SW 1271 (cell line): ENCODE measurements at regions not wholly inside any gene's neighbourhood (a gene's known extent, or its start where the extent isn't known, plus 50 kb on each side); places are given as distances from the start of the nearest gene placed in this dataset.

Source experiments
- DNase-seq, 2 experiments: peaks; one replicate each; lab custom pipeline; 2025; lab: John Stamatoyannopoulos, UW

- no peak for DNase-seq
Measured at GRCh38 chr3:193827871-193828270, 234.9 kb downstream of the OPA1 start.

- no peak for DNase-seq
Measured at GRCh38 chr3:193828477-193828876, 235.5 kb downstream of the OPA1 start.

- DNase-seq: no peak
Measured at GRCh38 chr3:193829781-193830180, 236.8 kb downstream of the OPA1 start.

GRCh38 chr3:193830791-193831191, 237.8 kb downstream of the OPA1 start:
- DNase-seq: no peak

- no peak for DNase-seq
Measured at GRCh38 chr3:193831495-193832455, 238.8 kb downstream of the OPA1 start.

GRCh38 chr3:193832833-193833413, 239.9 kb downstream of the OPA1 start:
- no peak for DNase-seq

- DNase-seq: no peak
Measured at GRCh38 chr3:193833592-193833991, 240.6 kb downstream of the OPA1 start.

GRCh38 chr3:193835414-193835813, 242.4 kb downstream of the OPA1 start:
- DNase-seq: no peak

- DNase-seq: no peak
Measured at GRCh38 chr3:193836511-193836910, 243.5 kb downstream of the OPA1 start.

GRCh38 chr3:193836918-193837317, 243.9 kb downstream of the OPA1 start:
- DNase-seq: no peak

- no peak for DNase-seq
Measured at GRCh38 chr3:193837347-193837827, 244.4 kb downstream of the OPA1 start.

- no peak for DNase-seq
Measured at GRCh38 chr3:193840111-193840641, 247.2 kb downstream of the OPA1 start.

GRCh38 chr3:193841581-193841980, 248.6 kb downstream of the OPA1 start:
- no peak for DNase-seq

- DNase-seq: no peak
Measured at GRCh38 chr3:193842029-193842798, 249.2 kb downstream of the OPA1 start.

GRCh38 chr3:193842832-193843473, 249.9 kb downstream of the OPA1 start:
- DNase-seq: no peak

GRCh38 chr3:193843474-193844301, 250.7 kb downstream of the OPA1 start:
- DNase-seq: no peak

- DNase-seq: no peak
Measured at GRCh38 chr3:193844472-193844871, 251.5 kb downstream of the OPA1 start.

- no peak for DNase-seq
Measured at GRCh38 chr3:193845144-193845543, 252.1 kb downstream of the OPA1 start.

GRCh38 chr3:193846569-193846968, 253.6 kb downstream of the OPA1 start:
- no peak for DNase-seq

GRCh38 chr3:193847402-193847801, 254.4 kb downstream of the OPA1 start:
- no peak for DNase-seq

- no peak for DNase-seq
Measured at GRCh38 chr3:193848547-193848946, 255.5 kb downstream of the OPA1 start.
